Peyer's patch (tissue), 4 donors: ENCODE measurements at regions not wholly inside any gene's neighbourhood (a gene's known extent, or its start where the extent isn't known, plus 50 kb on each side); places are given as distances from the start of the nearest gene placed in this dataset.

Experiments used
- POLR2A ChIP-seq, 2 donors: fragments of 450-650 bp; IDR thresholded peaks; one replicate each; pipeline ENCODE4 v1.5.1; 2017; ENCODE audit warnings: antibody characterized with exemption in 2 of 2, mild to moderate bottlenecking in 2 of 2, moderate library complexity in 2 of 2
- TF ChIP-seq, protein P1 (sequence below), 6 experiments: fragments of 450-650 bp in 4 of 6; fragments of 200-600 bp in 2 of 6; sonication (generic) in 1 of 6; IDR thresholded peaks; one replicate each; pipeline ENCODE4 v1.5.1; 2017 to 2019; ENCODE audit warnings: antibody characterized with exemption in 6 of 6, mild to moderate bottlenecking in 3 of 6, moderate library complexity in 1 of 6

DNA sequence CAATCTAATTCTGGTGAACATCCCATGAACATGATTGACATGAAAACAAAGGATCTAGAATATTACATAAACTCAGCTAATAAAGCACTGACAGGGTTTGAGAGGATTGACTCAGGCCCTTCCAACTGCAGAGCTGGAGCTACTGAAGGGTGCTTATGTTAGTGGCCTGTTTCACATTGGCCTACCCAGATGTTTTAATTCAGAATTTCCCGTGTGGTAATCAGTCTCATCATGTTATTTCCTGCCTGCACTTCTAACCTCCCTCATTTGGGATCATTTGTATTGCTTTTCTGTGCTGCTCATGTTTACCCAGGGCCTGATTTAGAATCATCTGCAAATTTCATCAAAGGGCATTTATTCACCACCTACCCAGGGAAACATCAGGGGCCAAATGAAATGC lies 270.3 kb downstream of the PLPP3 start:
- TF ChIP-seq, protein P1, sequence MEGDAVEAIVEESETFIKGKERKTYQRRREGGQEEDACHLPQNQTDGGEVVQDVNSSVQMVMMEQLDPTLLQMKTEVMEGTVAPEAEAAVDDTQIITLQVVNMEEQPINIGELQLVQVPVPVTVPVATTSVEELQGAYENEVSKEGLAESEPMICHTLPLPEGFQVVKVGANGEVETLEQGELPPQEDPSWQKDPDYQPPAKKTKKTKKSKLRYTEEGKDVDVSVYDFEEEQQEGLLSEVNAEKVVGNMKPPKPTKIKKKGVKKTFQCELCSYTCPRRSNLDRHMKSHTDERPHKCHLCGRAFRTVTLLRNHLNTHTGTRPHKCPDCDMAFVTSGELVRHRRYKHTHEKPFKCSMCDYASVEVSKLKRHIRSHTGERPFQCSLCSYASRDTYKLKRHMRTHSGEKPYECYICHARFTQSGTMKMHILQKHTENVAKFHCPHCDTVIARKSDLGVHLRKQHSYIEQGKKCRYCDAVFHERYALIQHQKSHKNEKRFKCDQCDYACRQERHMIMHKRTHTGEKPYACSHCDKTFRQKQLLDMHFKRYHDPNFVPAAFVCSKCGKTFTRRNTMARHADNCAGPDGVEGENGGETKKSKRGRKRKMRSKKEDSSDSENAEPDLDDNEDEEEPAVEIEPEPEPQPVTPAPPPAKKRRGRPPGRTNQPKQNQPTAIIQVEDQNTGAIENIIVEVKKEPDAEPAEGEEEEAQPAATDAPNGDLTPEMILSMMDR (IDR thresholded peaks at IDR 0.05): no peak
- no peak for TF ChIP-seq POLR2A (IDR thresholded peaks at IDR 0.05)
